ENCODE measurements at regions not wholly inside any gene's neighbourhood (a gene's known extent, or its start where the extent isn't known, plus 50 kb on each side); places are given as distances from the start of the nearest gene placed in this dataset.

- ATAC-seq (no peak), DNase-seq (ENCODE audit: low read depth, low spot score) (no peak)
- no peaks in the 10 kb centered on the region for H3K79me2 ChIP-seq (ENCODE audit: insufficient read depth, low read length)
- no TSS peak for BruUV-seq (replicated peaks)
- ChIA-PET RAD21 (ENCODE audit: low non-redundant PET in 1 of 2, low total read pairs in 2 of 2, uncharacterized antibody in 2 of 2, unreplicated experiment in 2 of 2) (no interaction called here), CTCF (no interaction called here), POLR2A (no interaction called here)
- H3K9me3 ChIP-seq (ENCODE audit: control insufficient read depth in 1 of 2, insufficient read depth in 1 of 2, low read depth in 1 of 2, low read length in 2 of 2), result peaks cover 0 to 3% of the 10 kb centered on the region in 2 experiments; a peak in 1 of 4 replicates
- no peaks in the 10 kb centered on the region for H3K27me3 ChIP-seq (ENCODE audit: insufficient read depth, low read length)
- H3K4me1 ChIP-seq (ENCODE audit: control insufficient read depth in 1 of 2, insufficient read depth in 2 of 2, low read length in 2 of 2), result no peaks in the 10 kb centered on the region
- TF ChIP-seq CBX3 (IDR thresholded peaks at IDR 0.05; ENCODE audit: low read depth) (no peak), POLR2AphosphoS5 (IDR thresholded peaks at IDR 0.05; ENCODE audit: low read depth, low read length) (no peak), ZFX (IDR thresholded peaks at IDR 0.05) (no peak), YY1 (IDR thresholded peaks at IDR 0.05; ENCODE audit: extremely low read depth, insufficient replicate concordance, low read depth, low read length) (no peak), SRF (IDR thresholded peaks at IDR 0.05; ENCODE audit: low read depth) (no peak), RAD21 (IDR thresholded peaks at IDR 0.05; ENCODE audit: low read depth) (no peak), POLR2A (IDR thresholded peaks at IDR 0.05; ENCODE audit: borderline replicate concordance, extremely low read depth, insufficient read depth, insufficient read length) (no peak), FOSL1 (IDR thresholded peaks at IDR 0.05; ENCODE audit: low read depth) (no peak), SIN3A (IDR thresholded peaks at IDR 0.05; ENCODE audit: low read depth) (no peak), EZH2 (IDR thresholded peaks at IDR 0.05) (no peak), ATF3 (IDR thresholded peaks at IDR 0.05) (no peak), MAX (IDR thresholded peaks at IDR 0.05) (no peak), CEBPB (IDR thresholded peaks at IDR 0.05; ENCODE audit: low read depth) (no peak), CTCF (IDR thresholded peaks at IDR 0.05 in 2 of 3, conservative IDR thresholded peaks at IDR 0.05 in 1 of 3; ENCODE audit: borderline replicate concordance in 1 of 3, insufficient read depth in 1 of 3, low read depth in 2 of 3, low read length in 2 of 3) (no peak), EZH2phosphoT487 (IDR thresholded peaks at IDR 0.05; ENCODE audit: borderline replicate concordance) (no peak), TCF7L2 (IDR thresholded peaks at IDR 0.05; ENCODE audit: borderline replicate concordance, extremely low read depth, insufficient read depth, insufficient read length) (no peak), JUND (IDR thresholded peaks at IDR 0.05) (no peak), SP1 (IDR thresholded peaks at IDR 0.05; ENCODE audit: low read depth) (no peak), EGR1 (IDR thresholded peaks at IDR 0.05; ENCODE audit: low read depth) (no peak)
- no peak overlapping the region for H2AFZ ChIP-seq (ENCODE audit: low read depth, low read length, poor library complexity, severe bottlenecking)
- no peaks in the 10 kb centered on the region for H4K20me1 ChIP-seq (ENCODE audit: insufficient read depth)
- H3K36me3 ChIP-seq (ENCODE audit: control insufficient read depth in 1 of 2, insufficient read depth in 2 of 2, low read length in 2 of 2), result no peaks in the 10 kb centered on the region
- H3K27ac ChIP-seq (ENCODE audit: low read depth, low read length), result no peak overlapping the region
- H3K4me3 ChIP-seq (replicated peaks in 1 of 2; ENCODE audit: low read depth in 1 of 2, low read length in 2 of 2), result no peak overlapping the region
- H3K9ac ChIP-seq (ENCODE audit: low read length), result no peak overlapping the region
- intact Hi-C loops (cut with micrococcal nuclease), result no loop called here
- no peak overlapping the region for H3K4me2 ChIP-seq (ENCODE audit: low read length)
- no peaks in the 10 kb centered on the region for H3K9me2 ChIP-seq (ENCODE audit: insufficient read depth)
Measured at GRCh38 chr9:17871213-17871890, 292.5 kb downstream of the SH3GL2 start.
